Sigmoid colon (tissue), 6 donors: ENCODE measurements at regions not wholly inside any gene's neighbourhood (a gene's known extent, or its start where the extent isn't known, plus 50 kb on each side); places are given as distances from the start of the nearest gene placed in this dataset.

Experiments used
- DNase-seq: peaks from one replicate; pipeline ENCODE4 v3.0.0-alpha.2; 2019
- H3K27ac ChIP-seq, 4 donors: fragments of 200-600 bp; sonication (generic); one replicate each; pipeline ENCODE4 v1.5.1; 2016 to 2019; ENCODE audit warnings: mild to moderate bottlenecking in 1 of 4
- H3K27me3 ChIP-seq, 3 donors: fragments of 200-600 bp; sonication (generic); one replicate each; pipeline ENCODE4 v1.5.1; 2019; ENCODE audit warnings: mild to moderate bottlenecking in 1 of 3
- H3K36me3 ChIP-seq, 4 donors: fragments of 200-600 bp; sonication (generic); one replicate each; pipeline ENCODE4 v1.5.1; 2016 to 2019
- H3K4me1 ChIP-seq, 4 donors: fragments of 200-600 bp; sonication (generic); one replicate each; pipeline ENCODE4 v1.5.1; 2017 to 2019
- H3K4me3 ChIP-seq, 4 donors: fragments of 200-600 bp; sonication (generic); one replicate each; pipeline ENCODE4 v1.5.1; 2017 to 2019; ENCODE audit warnings: mild to moderate bottlenecking in 2 of 4, moderate library complexity in 1 of 4
- H3K9me3 ChIP-seq, 4 donors: fragments of 200-600 bp in 3 of 4; sonication (generic) in 3 of 4; one replicate each; pipeline versions ENCODE4 v1.5.1 to v1.6.1; 2013 to 2019
- EP300 ChIP-seq, 4 donors: sonication (generic); formaldehyde crosslinking; IDR thresholded peaks; one replicate each; pipeline ENCODE4 v1.6.1; 2017; ENCODE audit warnings: antibody characterized with exemption in 4 of 4
- POLR2A ChIP-seq, 2 donors: fragments of 450-650 bp; IDR thresholded peaks; one replicate each; pipeline ENCODE4 v1.6.1; 2016; ENCODE audit warnings: antibody characterized with exemption in 2 of 2, mild to moderate bottlenecking in 2 of 2, moderate library complexity in 2 of 2
- POLR2AphosphoS5 ChIP-seq, 4 donors: sonication (generic); formaldehyde crosslinking; IDR thresholded peaks; one replicate each; pipeline ENCODE4 v1.6.1; 2017; ENCODE audit warnings: antibody characterized with exemption in 4 of 4
- WGBS, 2 donors: extraction: QIAGEN DNeasy Blood & Tissue Kit; methylation state at CpG; one replicate each; pipeline ENCODE4 v1.1.7; 2013; 5-methylcytosine and 5-hydroxymethylcytosine counted together
- intact Hi-C: fragments of 100-400 bp; cut with DNase I; formaldehyde crosslinking; loops from one replicate; pipeline ENCODE4 v1.15.1; 2023
- TF ChIP-seq, protein P1 (sequence below), 4 experiments: fragments of 450-650 bp in 3 of 4; fragments of 200-600 bp in 1 of 4; IDR thresholded peaks; one replicate each; pipeline ENCODE4 v1.5.1; 2016 to 2019; ENCODE audit warnings: antibody characterized with exemption in 4 of 4, mild to moderate bottlenecking in 3 of 4, moderate library complexity in 2 of 4
- donor health status: healthy with polysubstance abuse.
- donor health status: healthy.

DNA sequence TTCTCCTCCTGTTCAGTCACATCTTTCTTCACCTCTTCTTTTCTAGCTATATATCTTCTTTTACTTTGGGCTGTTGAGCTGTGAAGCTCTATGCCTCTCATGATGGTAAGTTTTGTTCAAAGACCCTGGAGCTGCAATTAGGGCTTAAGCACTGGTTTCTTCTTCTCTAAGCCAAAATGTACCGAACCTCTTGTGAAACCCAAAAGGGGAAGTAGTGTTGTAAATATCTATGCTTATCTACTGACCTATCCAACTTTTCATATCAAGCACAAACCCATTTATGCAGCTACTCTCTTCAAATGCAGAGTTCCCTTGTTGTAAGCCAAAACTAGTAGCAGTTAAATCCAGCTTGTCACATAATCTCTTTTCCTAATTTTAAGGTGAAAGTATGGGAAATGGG lies 123.6 kb upstream of the CD96 start:
- 45 to 68% methylated on average over 1 of the region's 1 CpG for WGBS, 2 donors
- TF ChIP-seq EP300 (IDR thresholded peaks at IDR 0.05) (no peak), POLR2A (IDR thresholded peaks at IDR 0.05) (no peak)
- no peak for DNase-seq
- no peaks in the 10 kb centered on the region for H3K9me3 ChIP-seq
- no peaks in the 10 kb centered on the region for H3K36me3 ChIP-seq
- no peaks in the 10 kb centered on the region for H3K4me1 ChIP-seq
- no peak overlapping the region for H3K27ac ChIP-seq
- H3K27me3 ChIP-seq, result no peaks in the 10 kb centered on the region
- intact Hi-C loops, result no loop called here
- H3K4me3 ChIP-seq, result no peak overlapping the region

DNA sequence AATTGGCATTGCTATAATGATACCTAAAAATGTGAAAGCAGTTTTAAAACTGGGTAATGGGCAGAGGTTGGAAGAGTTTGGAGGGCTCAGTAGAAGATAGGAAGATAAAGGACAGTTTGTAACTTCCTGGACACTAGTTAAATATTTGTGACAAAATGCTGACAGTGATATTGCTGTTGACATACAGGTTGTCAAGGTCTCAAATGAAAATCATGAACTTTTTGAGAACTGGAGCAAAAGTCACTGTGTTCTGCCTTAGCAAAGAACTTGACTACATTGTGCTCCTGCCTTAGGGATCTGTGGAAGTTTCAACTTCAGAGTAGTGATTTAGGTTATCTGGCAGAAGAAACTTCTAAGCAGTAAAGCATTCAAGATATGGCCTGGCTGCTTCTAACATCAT lies 113.7 kb upstream of the CD96 start:
- Histone ChIP-seq H3K36me3 (no peaks in the 10 kb centered on the region), H3K4me3 (no peak overlapping the region), H3K4me1 (no peaks in the 10 kb centered on the region), H3K9me3 (no peaks in the 10 kb centered on the region), H3K27ac (no peak overlapping the region), H3K27me3 (no peaks in the 10 kb centered on the region)
- no peak for DNase-seq
- TF ChIP-seq, protein P1, sequence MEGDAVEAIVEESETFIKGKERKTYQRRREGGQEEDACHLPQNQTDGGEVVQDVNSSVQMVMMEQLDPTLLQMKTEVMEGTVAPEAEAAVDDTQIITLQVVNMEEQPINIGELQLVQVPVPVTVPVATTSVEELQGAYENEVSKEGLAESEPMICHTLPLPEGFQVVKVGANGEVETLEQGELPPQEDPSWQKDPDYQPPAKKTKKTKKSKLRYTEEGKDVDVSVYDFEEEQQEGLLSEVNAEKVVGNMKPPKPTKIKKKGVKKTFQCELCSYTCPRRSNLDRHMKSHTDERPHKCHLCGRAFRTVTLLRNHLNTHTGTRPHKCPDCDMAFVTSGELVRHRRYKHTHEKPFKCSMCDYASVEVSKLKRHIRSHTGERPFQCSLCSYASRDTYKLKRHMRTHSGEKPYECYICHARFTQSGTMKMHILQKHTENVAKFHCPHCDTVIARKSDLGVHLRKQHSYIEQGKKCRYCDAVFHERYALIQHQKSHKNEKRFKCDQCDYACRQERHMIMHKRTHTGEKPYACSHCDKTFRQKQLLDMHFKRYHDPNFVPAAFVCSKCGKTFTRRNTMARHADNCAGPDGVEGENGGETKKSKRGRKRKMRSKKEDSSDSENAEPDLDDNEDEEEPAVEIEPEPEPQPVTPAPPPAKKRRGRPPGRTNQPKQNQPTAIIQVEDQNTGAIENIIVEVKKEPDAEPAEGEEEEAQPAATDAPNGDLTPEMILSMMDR (IDR thresholded peaks at IDR 0.05), result no peak
- TF ChIP-seq EP300 (IDR thresholded peaks at IDR 0.05) (no peak), POLR2A (IDR thresholded peaks at IDR 0.05) (no peak), POLR2AphosphoS5 (IDR thresholded peaks at IDR 0.05) (no peak)
- intact Hi-C loops, result no loop called here

DNA sequence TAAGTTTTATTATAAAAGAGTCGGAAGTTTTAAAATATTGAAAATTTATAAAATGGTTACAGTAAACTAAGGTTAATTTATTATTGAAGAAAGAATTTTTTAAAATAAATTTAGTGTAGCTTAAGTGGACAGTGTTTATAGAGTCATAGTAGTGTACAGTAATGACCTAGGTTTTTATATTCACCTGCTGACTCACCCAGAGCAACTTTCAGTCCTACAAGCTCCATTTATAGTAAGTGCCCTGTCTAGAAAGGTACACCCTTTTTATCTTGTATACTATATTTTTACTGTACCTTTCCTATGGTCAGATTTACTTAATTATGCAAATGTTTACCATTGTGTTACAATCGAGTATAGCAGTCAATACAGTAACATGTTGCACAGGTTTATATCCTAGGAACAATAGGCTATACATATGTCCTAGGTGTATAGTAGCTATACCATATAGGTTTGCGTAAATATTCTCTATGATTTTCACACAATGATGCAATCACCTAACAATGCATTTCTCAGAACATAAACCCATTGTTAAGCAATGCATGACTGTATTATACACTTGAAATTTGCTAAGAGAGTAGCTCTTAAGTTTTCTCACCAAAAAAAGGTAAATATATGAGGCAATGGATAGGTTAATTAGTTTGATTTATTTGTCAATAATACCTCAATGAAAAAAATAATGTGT lies 106.9 kb upstream of the CD96 start:
- TF ChIP-seq POLR2A (IDR thresholded peaks at IDR 0.05) (no peak), EP300 (IDR thresholded peaks at IDR 0.05) (no peak), POLR2AphosphoS5 (IDR thresholded peaks at IDR 0.05) (no peak)
- TF ChIP-seq, protein P1 (IDR thresholded peaks at IDR 0.05), result no peak
- no peaks in the 10 kb centered on the region for H3K36me3 ChIP-seq
- intact Hi-C loops, result no loop called here
- no peak overlapping the region for H3K4me3 ChIP-seq
- no peak for DNase-seq
- 68 to 78% methylated on average over 3 of the region's 3 CpGs for WGBS, 2 donors
- no peaks in the 10 kb centered on the region for H3K9me3 ChIP-seq
- no peaks in the 10 kb centered on the region for H3K4me1 ChIP-seq
- H3K27me3 ChIP-seq, result no peaks in the 10 kb centered on the region
- no peak overlapping the region for H3K27ac ChIP-seq

DNA sequence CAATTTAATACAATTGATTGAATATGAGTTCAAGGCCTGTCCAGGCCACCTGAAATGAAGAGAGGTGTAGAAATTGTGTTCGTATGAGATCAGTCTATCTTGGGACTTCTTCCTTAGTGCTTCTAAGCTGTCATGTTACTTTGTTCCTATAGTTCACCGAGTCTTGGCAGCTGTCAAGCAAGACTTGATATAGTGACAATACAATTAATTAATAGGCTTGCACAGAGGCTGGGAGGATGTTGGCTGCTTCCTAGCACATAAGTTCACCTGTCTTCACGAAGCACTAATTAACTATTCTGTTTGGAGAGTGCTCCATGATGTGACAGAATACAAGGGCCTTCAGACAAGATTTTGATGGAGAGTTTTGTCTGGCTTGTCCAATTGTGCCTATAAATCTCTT lies 103.7 kb upstream of the CD96 start:
- H3K4me3 ChIP-seq, result no peak overlapping the region
- H3K4me1 ChIP-seq, result no peaks in the 10 kb centered on the region
- intact Hi-C loops, result no loop called here
- no peaks in the 10 kb centered on the region for H3K36me3 ChIP-seq
- H3K27me3 ChIP-seq, result no peaks in the 10 kb centered on the region
- no peaks in the 10 kb centered on the region for H3K9me3 ChIP-seq
- 83 to 87% methylated on average over 3 of the region's 3 CpGs for WGBS, 2 donors
- no peak overlapping the region for H3K27ac ChIP-seq
- TF ChIP-seq POLR2A (IDR thresholded peaks at IDR 0.05) (no peak), POLR2AphosphoS5 (IDR thresholded peaks at IDR 0.05) (no peak), EP300 (IDR thresholded peaks at IDR 0.05) (no peak)
- TF ChIP-seq, protein P1 (IDR thresholded peaks at IDR 0.05), result no peak
- DNase-seq, result no peak

DNA sequence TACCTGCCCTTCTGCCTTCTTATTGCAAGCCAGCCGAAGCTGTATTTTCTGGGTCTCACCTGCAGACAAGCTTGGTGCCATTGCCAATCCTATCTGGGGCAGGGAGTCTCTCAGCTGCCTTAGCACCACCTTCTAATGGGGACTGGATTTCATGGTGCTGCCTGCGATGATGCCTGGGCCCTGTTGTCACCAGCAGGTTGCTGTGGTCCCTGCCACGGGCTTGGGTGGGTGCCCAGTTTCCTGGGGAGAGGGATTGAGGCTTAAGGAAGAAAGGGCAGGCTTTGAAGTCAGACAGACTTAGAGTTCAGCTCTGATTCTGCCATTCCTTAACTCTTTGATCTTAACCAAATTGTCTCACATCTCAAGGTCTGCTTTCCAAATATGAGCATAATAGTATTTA lies 87.4 kb upstream of the CD96 start:
- WGBS, 2 donors, result 73 to 74% methylated on average over 3 of the region's 3 CpGs
- DNase-seq, result no peak

More for the DNA sequence above, 87.4 kb upstream of the CD96 start:
- TF ChIP-seq, protein P1 (IDR thresholded peaks at IDR 0.05), result no peak
- TF ChIP-seq POLR2A (IDR thresholded peaks at IDR 0.05) (no peak), EP300 (IDR thresholded peaks at IDR 0.05) (no peak), POLR2AphosphoS5 (IDR thresholded peaks at IDR 0.05) (no peak)
- no peak overlapping the region for H3K4me3 ChIP-seq
- intact Hi-C loops, result no loop called here
- H3K4me1 ChIP-seq, result no peaks in the 10 kb centered on the region
- no peak overlapping the region for H3K27ac ChIP-seq
- H3K9me3 ChIP-seq, result no peaks in the 10 kb centered on the region
- H3K36me3 ChIP-seq, result no peaks in the 10 kb centered on the region
- no peaks in the 10 kb centered on the region for H3K27me3 ChIP-seq
